ENCODE measurements at regions not wholly inside any gene's neighbourhood (a gene's known extent, or its start where the extent isn't known, plus 50 kb on each side); places are given as distances from the start of the nearest gene placed in this dataset.

DNA sequence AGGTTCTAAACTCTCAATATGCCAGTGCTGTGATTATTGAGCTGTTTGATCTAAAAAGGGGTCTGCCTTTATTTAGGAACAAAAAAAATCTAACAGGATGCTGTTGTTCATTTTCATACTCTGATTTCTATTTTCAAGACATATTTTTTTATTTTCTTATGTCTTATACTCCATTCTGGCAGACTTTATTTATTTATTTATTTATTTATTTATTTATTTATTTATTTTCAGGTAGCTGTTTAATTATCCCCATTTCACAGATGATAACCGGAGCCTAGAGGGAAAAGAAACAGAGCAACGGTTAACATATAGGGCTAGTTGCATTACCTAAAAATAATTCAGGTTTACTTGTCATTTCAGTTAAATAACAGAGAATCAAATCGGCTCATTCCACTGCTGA is 174.4 kb downstream of the CENPF start:
- no peak overlapping the region for H3K27ac Mint-ChIP-seq
- H3K4me3 Mint-ChIP-seq, result no peak overlapping the region
- DNase-seq (no peak), ATAC-seq (replicated peaks) (no peak)
- H3K27me3 Mint-ChIP-seq, result no peaks in the 10 kb centered on the region
- H3K36me3 Mint-ChIP-seq, result no peaks in the 10 kb centered on the region
- H3K9me3 Mint-ChIP-seq, result peaks cover 0 to 5% of the 10 kb centered on the region in 2 donors
- no peaks in the 10 kb centered on the region for H3K4me1 Mint-ChIP-seq

DNA sequence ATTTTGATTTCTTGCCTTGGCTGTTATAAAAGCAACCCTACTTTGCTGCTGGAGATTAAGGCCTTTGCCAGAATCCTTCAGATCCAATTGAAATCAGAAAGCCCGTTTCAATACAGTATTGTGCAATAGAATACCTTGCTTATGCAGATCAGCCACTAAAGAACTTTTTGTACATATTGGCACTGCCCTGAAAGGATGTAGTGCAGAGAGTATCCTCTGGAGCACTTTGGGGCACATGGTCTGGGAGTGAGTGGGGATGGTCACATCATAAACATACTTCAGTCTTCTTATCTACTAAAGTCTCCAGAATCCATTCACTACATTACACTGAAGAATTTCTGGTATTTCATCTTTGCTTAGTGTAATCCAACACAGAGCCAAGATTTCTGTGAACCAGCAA is 189.0 kb downstream of the CENPF start:
- Mint-ChIP-seq H3K9me3 (peaks cover 7 to 8% of the 10 kb centered on the region in 2 donors), H3K36me3 (no peaks in the 10 kb centered on the region), H3K4me3 (no peak overlapping the region), H3K4me1 (no peaks in the 10 kb centered on the region), H3K27me3 (no peaks in the 10 kb centered on the region), H3K27ac (no peak overlapping the region)
- DNase-seq, result no peak
- ATAC-seq (replicated peaks), result no peak

GRCh38 chr1:214792527-214793186 is 189.7 kb downstream of the CENPF start:
- no peak for DNase-seq
- no peak overlapping the region for H3K27ac Mint-ChIP-seq

DNA sequence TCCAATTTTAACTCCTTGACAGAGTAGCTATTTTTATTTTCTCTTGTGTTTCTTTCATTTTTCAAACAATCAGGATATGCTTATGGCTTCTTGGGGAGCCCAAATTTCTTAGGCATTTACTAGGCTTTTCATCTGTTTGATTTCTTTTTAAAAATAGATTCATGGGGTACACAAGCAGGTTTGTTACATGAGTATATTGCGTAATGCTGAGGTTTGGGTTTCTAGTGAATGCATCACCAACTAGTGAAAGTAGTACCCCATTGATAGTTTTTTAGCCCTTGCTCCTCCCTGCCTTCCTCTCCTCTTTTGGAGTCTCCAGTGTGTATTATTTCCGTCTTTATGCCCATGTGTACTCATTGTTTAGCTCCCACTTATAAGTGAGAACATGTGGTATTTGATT is 190.7 kb downstream of the CENPF start:
- Mint-ChIP-seq H3K36me3 (no peaks in the 10 kb centered on the region), H3K27ac (no peak overlapping the region), H3K4me1 (no peaks in the 10 kb centered on the region), H3K4me3 (no peak overlapping the region), H3K9me3 (peaks cover 4 to 7% of the 10 kb centered on the region in 2 donors), H3K27me3 (no peaks in the 10 kb centered on the region)
- ATAC-seq (replicated peaks) (no peak), DNase-seq (no peak)

More at GRCh38 chr1:214792527-214793186, 189.7 kb downstream of the CENPF start:
- Mint-ChIP-seq H3K27me3 (no peaks in the 10 kb centered on the region), H3K9me3 (peaks cover 7 to 8% of the 10 kb centered on the region in 2 donors), H3K4me3 (no peak overlapping the region), H3K36me3 (no peaks in the 10 kb centered on the region), H3K4me1 (no peaks in the 10 kb centered on the region)
- no peak for ATAC-seq (replicated peaks)

GRCh38 chr1:214801191-214801590 is 198.2 kb downstream of the CENPF start:
- Mint-ChIP-seq H3K4me1 (no peaks in the 10 kb centered on the region), H3K27me3 (no peaks in the 10 kb centered on the region), H3K27ac (no peak overlapping the region), H3K36me3 (no peaks in the 10 kb centered on the region), H3K9me3 (peaks cover 8 to 10% of the 10 kb centered on the region in 2 donors), H3K4me3 (no peak overlapping the region)
- DNase-seq, result no peak
- ATAC-seq (replicated peaks), result no peak

DNA sequence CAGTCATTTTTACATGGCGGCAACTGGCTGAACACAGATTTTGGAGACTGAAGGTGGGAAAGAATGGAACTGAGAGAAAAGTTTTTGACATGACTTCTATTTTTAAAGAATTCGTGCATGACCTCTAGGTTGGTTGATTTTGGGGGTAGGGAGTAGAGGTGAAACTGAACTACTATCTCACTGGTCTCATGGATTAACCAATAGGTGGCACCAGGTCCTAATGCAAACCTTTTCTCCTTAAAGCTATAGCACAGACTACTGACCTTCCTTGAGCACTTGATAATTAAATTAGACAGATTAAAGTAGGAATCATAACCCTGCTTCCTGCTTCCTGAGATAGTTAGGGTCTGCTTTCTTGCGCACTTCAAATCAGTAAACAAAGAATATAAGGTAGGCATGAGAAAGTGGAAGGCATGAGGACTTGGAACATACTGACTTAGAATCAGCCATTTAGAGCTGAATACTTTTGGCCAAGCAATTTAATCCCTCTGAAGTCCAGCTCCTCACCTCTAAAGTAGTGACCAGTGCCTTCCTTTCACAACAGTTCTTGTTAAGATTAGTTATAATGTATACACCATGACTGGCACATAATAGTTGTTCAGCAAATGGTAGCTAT is 206.0 kb downstream of the CENPF start:
- no peaks in the 10 kb centered on the region for H3K36me3 Mint-ChIP-seq
- no peak overlapping the region for H3K27ac Mint-ChIP-seq
- ATAC-seq (replicated peaks) (no peak), DNase-seq (no peak)
- no peaks in the 10 kb centered on the region for H3K27me3 Mint-ChIP-seq
- no peak overlapping the region for H3K4me3 Mint-ChIP-seq
- peaks cover 8 to 19% of the 10 kb centered on the region in 2 donors for H3K9me3 Mint-ChIP-seq
- H3K4me1 Mint-ChIP-seq, result no peaks in the 10 kb centered on the region

GRCh38 chr1:214816603-214817002 is 213.6 kb downstream of the CENPF start:
- ATAC-seq (replicated peaks) (no peak), DNase-seq (no peak)
- Mint-ChIP-seq H3K27me3 (no peaks in the 10 kb centered on the region), H3K9me3 (peaks cover 3 to 7% of the 10 kb centered on the region in 2 donors), H3K27ac (no peak overlapping the region), H3K4me3 (no peak overlapping the region), H3K4me1 (no peaks in the 10 kb centered on the region), H3K36me3 (no peaks in the 10 kb centered on the region)

DNA sequence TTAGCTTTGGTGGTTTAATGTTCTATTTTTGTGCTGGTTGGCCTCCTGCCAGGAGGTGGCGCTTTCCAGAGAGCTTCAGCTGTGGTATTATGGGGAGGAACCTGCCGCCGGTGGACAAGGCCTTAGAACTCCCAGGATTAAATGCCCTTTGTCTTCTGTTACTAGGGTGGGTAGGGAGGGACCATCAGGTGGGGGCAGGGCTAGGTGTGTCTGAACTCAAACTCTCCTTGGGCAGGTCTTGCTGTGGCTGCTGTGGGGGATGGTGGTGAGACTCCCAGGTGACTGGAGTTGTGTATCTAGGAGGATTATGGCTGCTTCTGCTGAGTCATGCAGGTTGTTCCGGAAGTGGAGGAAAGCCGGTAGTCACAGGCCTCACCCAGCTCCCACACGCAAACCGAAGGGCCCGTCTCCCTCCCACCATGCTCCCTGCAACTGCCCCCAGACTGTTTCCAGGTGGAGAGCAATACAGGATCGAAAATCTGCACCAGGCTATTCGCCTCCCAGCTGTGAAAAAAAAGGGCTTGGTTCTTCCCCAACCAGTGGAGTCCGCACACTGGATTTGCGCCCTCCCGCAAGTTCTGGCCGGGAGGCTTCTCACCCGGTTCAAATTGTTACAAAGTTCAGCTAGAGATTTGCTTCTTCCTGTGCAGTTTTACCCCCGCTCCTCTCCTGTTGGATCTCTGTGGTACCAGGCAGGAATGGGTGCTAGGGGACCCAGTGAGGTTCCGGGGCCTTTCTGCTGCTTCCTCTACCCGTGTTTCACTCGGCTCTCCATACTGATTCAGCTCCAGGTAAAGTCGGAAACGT is 220.5 kb downstream of the CENPF start:
- no peaks in the 10 kb centered on the region for H3K27me3 Mint-ChIP-seq
- no peaks in the 10 kb centered on the region for H3K4me1 Mint-ChIP-seq
- H3K36me3 Mint-ChIP-seq, result no peaks in the 10 kb centered on the region
- no peak for ATAC-seq (replicated peaks)
- H3K9me3 Mint-ChIP-seq, result peaks cover 10 to 11% of the 10 kb centered on the region in 2 donors
- DNase-seq, result no peak
- no peak overlapping the region for H3K4me3 Mint-ChIP-seq
- H3K27ac Mint-ChIP-seq, result no peak overlapping the region

DNA sequence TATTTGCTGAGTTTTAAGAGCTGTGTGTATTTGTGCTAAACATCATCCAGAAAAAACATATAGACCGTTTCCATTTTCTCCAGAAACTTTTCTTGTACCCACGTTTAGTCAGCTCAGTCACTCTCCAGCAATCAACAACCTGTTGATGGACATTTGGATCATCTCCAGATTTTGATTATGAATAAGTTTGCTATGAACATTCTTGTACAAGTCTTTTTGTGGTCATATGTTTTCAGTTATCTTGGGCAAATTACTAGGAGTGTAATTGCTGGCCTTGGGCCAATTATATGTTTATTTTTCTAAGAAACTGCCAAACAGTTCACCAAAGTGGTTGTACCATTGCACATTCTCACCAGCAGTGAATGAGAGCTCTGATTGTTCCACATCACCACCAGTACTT is 221.8 kb downstream of the CENPF start:
- H3K36me3 Mint-ChIP-seq, result no peaks in the 10 kb centered on the region
- ATAC-seq (replicated peaks) (no peak), DNase-seq (no peak)
- H3K27me3 Mint-ChIP-seq, result no peaks in the 10 kb centered on the region
- peaks cover 7 to 8% of the 10 kb centered on the region in 2 donors for H3K9me3 Mint-ChIP-seq
- H3K4me1 Mint-ChIP-seq, result no peaks in the 10 kb centered on the region
- no peak overlapping the region for H3K4me3 Mint-ChIP-seq
- no peak overlapping the region for H3K27ac Mint-ChIP-seq

DNA sequence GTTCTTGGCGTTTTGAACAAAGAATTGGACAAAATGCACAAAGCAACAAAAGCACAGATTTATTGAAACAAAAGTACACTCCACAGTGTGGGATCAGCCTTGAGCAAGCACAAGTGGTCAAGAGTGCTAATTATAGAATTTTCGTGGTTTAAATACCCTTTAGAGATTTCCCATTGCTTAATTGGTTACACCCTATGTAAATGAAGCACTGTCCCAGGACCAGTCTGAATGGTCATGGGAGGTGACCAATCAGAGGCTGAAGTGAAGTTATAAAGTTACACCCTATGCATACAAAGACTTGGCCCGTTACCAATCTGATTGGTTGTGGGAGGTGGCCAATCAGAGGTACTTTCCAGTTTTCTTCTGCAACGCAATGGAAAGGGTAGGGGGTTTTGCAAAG is 223.6 kb downstream of the CENPF start:
- no peak overlapping the region for H3K27ac Mint-ChIP-seq
- ATAC-seq (replicated peaks) (no peak), DNase-seq (no peak)
- H3K27me3 Mint-ChIP-seq, result no peaks in the 10 kb centered on the region
- no peaks in the 10 kb centered on the region for H3K36me3 Mint-ChIP-seq
- H3K9me3 Mint-ChIP-seq, result peaks cover 6 to 7% of the 10 kb centered on the region in 2 donors
- no peak overlapping the region for H3K4me3 Mint-ChIP-seq
- no peaks in the 10 kb centered on the region for H3K4me1 Mint-ChIP-seq

- Mint-ChIP-seq H3K4me3 (no peak overlapping the region), H3K4me1 (no peaks in the 10 kb centered on the region), H3K9me3 (peaks cover 6 to 7% of the 10 kb centered on the region in 2 donors), H3K27ac (no peak overlapping the region), H3K36me3 (no peaks in the 10 kb centered on the region), H3K27me3 (no peaks in the 10 kb centered on the region)
- ATAC-seq (replicated peaks), result no peak
- no peak for DNase-seq
Measured at GRCh38 chr1:214827883-214828282, 224.9 kb downstream of the CENPF start.

DNA sequence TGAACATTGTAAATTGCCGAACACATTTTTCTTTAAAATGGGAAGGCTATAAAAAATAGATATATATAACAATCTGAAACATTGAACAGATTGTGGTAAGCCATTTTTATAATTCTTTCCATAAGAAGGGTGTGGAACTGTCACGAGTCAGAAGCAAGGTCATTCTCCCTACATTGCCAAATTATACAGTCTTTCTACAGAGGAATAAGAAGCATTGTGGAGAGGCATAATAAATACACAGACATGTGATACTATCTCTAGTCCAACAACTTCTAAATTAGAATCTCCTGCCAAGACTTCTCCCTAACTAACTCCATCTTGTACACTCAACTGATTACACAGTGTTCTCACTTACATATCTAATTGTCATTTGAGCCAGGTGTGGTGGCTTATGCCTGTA is 227.9 kb downstream of the CENPF start:
- Mint-ChIP-seq H3K4me1 (no peaks in the 10 kb centered on the region), H3K36me3 (no peaks in the 10 kb centered on the region), H3K4me3 (no peak overlapping the region), H3K27me3 (no peaks in the 10 kb centered on the region), H3K27ac (no peak overlapping the region), H3K9me3 (peaks cover 6 to 7% of the 10 kb centered on the region in 2 donors)
- DNase-seq (no peak), ATAC-seq (replicated peaks) (no peak)

GRCh38 chr1:214831956-214832355 is 229.0 kb downstream of the CENPF start:
- H3K9me3 Mint-ChIP-seq, result peaks cover 6 to 7% of the 10 kb centered on the region in 2 donors
- no peak for ATAC-seq (replicated peaks)
- H3K4me3 Mint-ChIP-seq, result no peak overlapping the region
- DNase-seq, result no peak
- H3K36me3 Mint-ChIP-seq, result no peaks in the 10 kb centered on the region
- H3K27ac Mint-ChIP-seq, result no peak overlapping the region
- H3K4me1 Mint-ChIP-seq, result no peaks in the 10 kb centered on the region
- no peaks in the 10 kb centered on the region for H3K27me3 Mint-ChIP-seq

DNA sequence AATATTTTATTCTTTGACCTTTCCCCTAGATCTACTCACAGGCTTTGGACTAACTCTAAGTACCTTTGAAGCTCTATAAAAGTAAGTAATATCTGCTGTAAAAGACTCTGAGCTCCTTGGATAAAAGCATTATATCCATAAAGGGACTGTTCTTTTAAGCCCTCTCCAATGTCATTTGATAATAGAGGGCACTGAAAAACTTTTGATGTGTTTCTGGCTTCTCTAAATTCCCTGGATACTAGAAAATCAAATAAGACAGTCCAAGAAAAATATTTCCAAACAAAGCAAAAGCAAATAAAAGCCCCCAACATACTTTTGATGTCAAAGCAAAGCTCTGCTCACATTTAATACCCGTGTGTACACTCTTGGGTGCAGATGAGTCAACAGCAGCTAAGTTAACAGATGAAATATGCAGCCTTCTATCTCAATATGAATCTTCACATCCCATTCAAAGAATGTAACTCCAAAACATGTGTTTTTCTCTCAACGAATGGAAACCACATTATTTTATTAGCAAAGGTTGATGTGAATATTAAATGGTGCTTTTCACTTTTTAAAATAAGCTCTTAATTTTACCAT is 230.3 kb downstream of the CENPF start:
- ATAC-seq (replicated peaks), result no peak
- no peak for DNase-seq
- no peaks in the 10 kb centered on the region for H3K4me1 Mint-ChIP-seq
- no peak overlapping the region for H3K27ac Mint-ChIP-seq
- no peaks in the 10 kb centered on the region for H3K27me3 Mint-ChIP-seq
- no peaks in the 10 kb centered on the region for H3K36me3 Mint-ChIP-seq
- peaks cover under 1 to 3% of the 10 kb centered on the region in 2 donors for H3K9me3 Mint-ChIP-seq
- H3K4me3 Mint-ChIP-seq, result no peak overlapping the region

Data from stimulated activated naive B cell treated with anti-CD40 and anti-IgM and Interleukin-4, amounts not matched to agents 10 μg/mL and 1 μg/mL and 100 μg/mL, for 72 hours (primary cell).